Erythroblast (primary cell): ENCODE measurements at regions not wholly inside any gene's neighbourhood (a gene's known extent, or its start where the extent isn't known, plus 50 kb on each side); places are given as distances from the start of the nearest gene placed in this dataset.

Experiments
- GATA1 ChIP-seq: IDR thresholded peaks from 2 replicates; pipeline ENCODE4 v1.6.1; 2011; ENCODE audit warnings: low read depth, mild to moderate bottlenecking, control low read depth, low read length, moderate library complexity
- POLR2A ChIP-seq: IDR thresholded peaks from 2 replicates; pipeline ENCODE4 v1.6.1; 2011; ENCODE audit warnings: mild to moderate bottlenecking, low read length

DNA sequence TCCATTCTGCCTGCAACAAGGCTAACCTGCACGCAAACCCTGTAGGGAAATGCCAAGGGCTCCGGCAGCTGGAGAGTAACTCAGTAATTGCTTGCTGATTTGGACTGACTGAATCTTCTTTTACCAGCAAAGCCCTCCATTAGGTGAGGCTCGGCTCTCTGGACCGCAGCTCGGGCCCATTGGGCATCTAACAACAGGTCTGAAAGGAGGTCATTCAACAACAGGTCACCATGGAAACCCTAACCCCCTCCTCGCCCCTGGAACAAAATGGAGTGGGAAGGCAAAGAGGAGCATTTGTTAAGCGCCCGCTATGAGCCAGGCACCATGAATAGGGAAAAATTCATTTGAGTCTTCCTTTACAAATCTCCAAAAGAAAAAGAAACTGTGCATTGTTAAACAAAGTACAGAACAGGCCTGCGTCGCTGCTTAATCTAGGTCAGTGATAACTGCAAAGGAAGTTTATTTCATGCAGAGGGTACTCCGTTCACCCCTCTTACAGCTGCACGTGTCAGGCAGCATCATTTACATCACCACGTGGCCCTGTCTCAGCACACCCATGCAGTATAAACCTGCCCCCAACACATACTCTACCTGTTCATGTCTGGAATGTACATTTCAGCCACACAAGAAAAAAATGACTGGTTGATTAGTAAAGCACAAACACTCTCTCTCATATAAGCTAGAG lies 248.8 kb upstream of the NEBL start:
- TF ChIP-seq GATA1 (no peak), POLR2A (no peak)
